Thymus (tissue), 11 donors: ENCODE measurements at regions not wholly inside any gene's neighbourhood (a gene's known extent, or its start where the extent isn't known, plus 50 kb on each side); places are given as distances from the start of the nearest gene placed in this dataset.
A peak's percentile ranks its signal among the peaks of the same experiment; 100 is the strongest.

Experiments
- DNase-seq, 9 donors: peaks; one replicate each; pipeline ENCODE4 v3.0.0-alpha.2; 2013; ENCODE audit warnings: low spot score in 9 of 9, low read depth in 6 of 9, missing footprints in 1 of 9
- H3K27ac ChIP-seq, 2 donors: one replicate each; pipeline ENCODE4 v1.5.1; 2013; ENCODE audit warnings: control low read depth in 1 of 2, low read depth in 1 of 2, low read length in 1 of 2, mild to moderate bottlenecking in 1 of 2, moderate library complexity in 1 of 2
- H3K27me3 ChIP-seq, 2 donors: one replicate each; pipeline ENCODE4 v1.5.1; 2013; ENCODE audit warnings: low read length in 1 of 2; ENCODE audit not compliant: control insufficient read depth in 2 of 2, insufficient read depth in 1 of 2
- H3K36me3 ChIP-seq, 2 donors: one replicate each; pipeline ENCODE4 v1.5.1; 2013; ENCODE audit warnings: low read length in 1 of 2, mild to moderate bottlenecking in 1 of 2, moderate library complexity in 1 of 2; ENCODE audit not compliant: control insufficient read depth in 2 of 2, insufficient read depth in 2 of 2
- H3K4me1 ChIP-seq, 2 donors: one replicate each; pipeline ENCODE4 v1.5.1; 2013; ENCODE audit warnings: low read length in 2 of 2; ENCODE audit not compliant: control insufficient read depth in 2 of 2, insufficient read depth in 2 of 2
- H3K4me3 ChIP-seq, 2 donors: one replicate each; pipeline ENCODE4 v1.5.1; 2013; ENCODE audit warnings: low read length in 2 of 2, control low read depth in 1 of 2, mild to moderate bottlenecking in 1 of 2
- H3K9me3 ChIP-seq, 2 donors: one replicate each; pipeline ENCODE4 v1.5.1; 2013; ENCODE audit warnings: low read length in 1 of 2, mild to moderate bottlenecking in 1 of 2; ENCODE audit not compliant: control insufficient read depth in 2 of 2, insufficient read depth in 1 of 2
- WGBS: extraction: QIAGEN DNeasy Blood & Tissue Kit; methylation state at CpG from one replicate; pipeline ENCODE4 v1.1.7; 2013; 5-methylcytosine and 5-hydroxymethylcytosine counted together
- donor health status: healthy.

DNA sequence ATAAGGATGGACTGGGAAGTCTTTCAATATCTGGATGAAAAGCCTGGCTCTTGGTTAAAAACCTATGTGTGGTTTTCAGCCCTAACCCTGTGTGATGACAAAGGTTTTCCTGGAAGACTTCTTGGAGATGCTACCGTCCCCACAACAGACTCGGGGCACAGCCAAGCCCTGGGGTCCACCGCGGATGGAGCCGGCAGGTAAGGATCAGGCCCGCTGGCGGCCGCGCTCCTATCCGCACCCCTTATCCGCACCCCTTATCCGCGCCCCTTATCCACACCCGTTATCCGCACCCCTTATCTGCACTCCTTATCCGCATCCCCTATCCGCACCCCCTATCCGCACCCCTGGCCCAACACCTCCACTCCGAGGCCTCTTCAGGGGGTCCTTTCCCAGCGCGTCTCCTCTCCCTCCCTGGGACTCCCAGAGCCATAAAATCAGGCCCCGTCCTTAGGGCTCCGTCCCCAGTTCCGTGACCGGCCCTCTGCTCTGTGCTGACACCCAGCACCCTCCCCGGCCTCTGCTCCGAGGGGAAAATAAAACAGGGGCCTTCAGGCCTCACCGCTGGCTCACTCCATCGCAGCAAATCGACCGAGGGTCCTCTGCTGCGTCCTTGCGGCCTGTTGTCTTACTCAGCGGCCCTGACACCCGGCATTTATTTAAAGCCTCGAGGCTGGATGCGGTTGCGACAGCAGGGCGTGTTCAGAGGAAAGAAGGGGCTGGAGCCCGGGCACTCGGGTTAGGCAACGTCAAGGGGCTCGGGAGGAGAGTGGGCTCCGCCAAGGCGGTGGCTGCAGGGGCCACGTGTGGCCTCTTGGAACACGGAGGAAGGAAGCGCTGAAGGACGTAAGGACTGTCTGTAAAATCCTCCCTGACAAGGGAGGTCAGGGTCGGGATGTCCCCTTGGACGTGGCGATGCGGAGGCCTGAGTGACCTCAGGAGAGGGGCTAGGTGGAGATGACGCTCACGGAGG, 215.1 kb upstream of the ADARB2 start:
- H3K4me1 ChIP-seq: no peaks in the 10 kb centered on the region
- DNase-seq: no peak
- no peaks in the 10 kb centered on the region for H3K36me3 ChIP-seq
- WGBS: 97% methylated on average over 55 of the region's 55 CpGs
- H3K4me3 ChIP-seq: no peak overlapping the region
- no peaks in the 10 kb centered on the region for H3K27me3 ChIP-seq
- no peak overlapping the region for H3K27ac ChIP-seq
- H3K9me3 ChIP-seq: peaks cover 0 to 13% of the 10 kb centered on the region in 2 donors

DNA sequence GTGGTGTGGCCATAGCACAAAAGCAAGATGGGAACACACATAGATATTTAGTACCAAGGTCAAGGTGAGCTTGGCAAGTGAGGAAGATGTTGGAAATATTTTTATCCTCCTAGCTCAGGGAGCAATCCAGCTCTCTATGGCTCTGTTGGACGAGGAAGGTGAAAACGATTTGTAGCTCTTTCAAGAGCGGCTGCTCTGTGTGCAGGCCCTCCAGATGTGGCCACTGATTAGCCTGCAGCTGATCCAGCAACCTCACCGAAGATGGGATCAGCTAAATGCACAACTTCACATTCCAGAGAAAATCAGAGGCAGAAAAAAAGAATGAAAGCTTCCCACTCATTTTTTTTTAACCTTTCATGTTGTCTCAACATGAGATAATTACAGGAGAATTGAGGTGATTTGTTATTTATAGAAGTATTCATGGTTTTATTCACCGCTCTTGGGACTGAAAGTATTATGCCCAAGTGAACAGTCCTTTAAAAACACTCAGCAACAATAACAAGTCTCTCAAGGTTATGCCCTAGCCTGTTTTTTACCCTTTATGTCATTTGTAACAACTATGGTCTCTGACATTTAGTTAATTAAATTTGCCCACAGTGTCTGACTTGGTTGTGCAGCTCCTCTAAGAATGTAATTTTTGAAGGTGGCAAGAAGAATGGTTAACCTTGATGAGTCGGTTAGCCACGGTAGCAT, 213.6 kb upstream of the ADARB2 start:
- Histone ChIP-seq H3K9me3 (peaks cover 0 to 13% of the 10 kb centered on the region in 2 donors), H3K36me3 (no peaks in the 10 kb centered on the region), H3K4me1 (no peaks in the 10 kb centered on the region), H3K27ac (no peak overlapping the region), H3K4me3 (no peak overlapping the region), H3K27me3 (no peaks in the 10 kb centered on the region)
- DNase-seq: no peak
- WGBS: 93% methylated on average over 7 of the region's 7 CpGs

DNA sequence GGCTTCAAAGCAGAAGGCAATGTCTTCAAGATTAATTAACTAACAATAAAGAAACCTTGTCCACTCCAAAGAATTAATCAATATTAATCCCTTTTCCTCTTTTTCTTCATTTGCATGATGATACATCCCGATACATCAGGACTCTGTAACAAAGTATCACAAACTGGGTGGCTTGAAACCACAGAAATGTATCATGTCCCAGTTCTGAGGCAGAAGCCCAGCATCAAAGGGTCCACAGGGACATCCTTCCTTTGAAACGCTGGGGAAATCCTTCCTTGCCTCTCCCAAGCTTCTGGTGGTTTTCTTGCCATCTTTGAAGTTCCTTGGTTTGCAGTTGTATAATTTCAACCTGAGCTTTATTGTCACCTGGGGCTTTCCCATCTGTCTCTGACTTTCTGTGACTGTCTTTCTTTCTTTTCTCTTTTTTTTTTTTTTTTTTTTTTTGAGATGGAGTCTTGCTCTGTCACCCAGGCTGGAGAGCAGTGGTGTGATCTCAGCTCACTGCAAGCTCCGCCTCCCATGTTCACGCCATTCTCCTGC, 210.2 kb upstream of the ADARB2 start:
- no peaks in the 10 kb centered on the region for H3K4me1 ChIP-seq
- WGBS: 79% methylated on average over 4 of the region's 4 CpGs
- no peaks in the 10 kb centered on the region for H3K27me3 ChIP-seq
- no peak overlapping the region for H3K4me3 ChIP-seq
- H3K27ac ChIP-seq: no peak overlapping the region
- DNase-seq: no peak
- H3K36me3 ChIP-seq: no peaks in the 10 kb centered on the region
- H3K9me3 ChIP-seq: peaks cover 0 to 7% of the 10 kb centered on the region in 2 donors

DNA sequence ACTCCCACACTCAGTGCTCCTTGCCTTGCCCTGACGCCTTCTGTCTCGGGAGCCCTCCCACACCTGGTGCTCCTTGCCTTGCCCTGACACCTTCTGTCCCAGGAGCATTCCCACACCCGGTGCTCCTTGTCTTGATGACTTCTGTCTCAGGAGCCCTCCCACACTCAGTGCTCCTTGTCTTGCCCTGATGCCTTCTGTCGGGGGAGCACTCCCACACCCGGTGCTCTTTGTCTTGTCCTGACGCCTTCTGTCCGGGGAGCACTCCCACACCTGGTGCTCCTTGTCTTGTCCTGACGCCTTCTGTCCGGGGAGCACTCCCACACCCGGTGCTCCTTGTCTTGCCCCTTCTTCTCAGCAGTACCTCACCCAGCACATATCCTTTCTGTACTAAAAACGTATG, 207.2 kb upstream of the ADARB2 start:
- Histone ChIP-seq H3K4me1 (peaks cover 0 to under 1% of the 10 kb centered on the region in 2 donors), H3K9me3 (no peaks in the 10 kb centered on the region), H3K36me3 (no peaks in the 10 kb centered on the region), H3K4me3 (no peak overlapping the region), H3K27ac (no peak overlapping the region), H3K27me3 (no peaks in the 10 kb centered on the region)
- 95% methylated on average over 11 of the region's 11 CpGs for WGBS
- no peak for DNase-seq

DNA sequence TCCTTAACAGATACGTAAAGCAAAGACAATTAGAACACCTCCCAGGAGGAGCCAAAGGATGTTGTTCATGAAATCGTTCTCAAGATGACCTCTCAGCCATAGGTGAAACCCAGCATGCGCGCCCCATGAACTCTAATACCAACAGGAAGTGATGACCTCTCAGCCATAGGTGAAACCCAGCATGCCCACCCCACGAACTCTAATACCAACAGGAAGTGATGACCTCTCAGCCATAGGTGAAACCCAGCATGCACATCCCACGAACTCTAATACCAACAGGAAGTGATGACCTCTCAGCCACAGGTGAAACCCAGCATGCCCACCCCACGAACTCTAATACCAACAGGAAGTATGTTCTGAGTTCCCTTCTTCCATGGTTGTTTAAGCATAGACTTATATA, 205.2 kb upstream of the ADARB2 start:
- Histone ChIP-seq H3K27ac (no peak overlapping the region), H3K4me1 (peaks cover 4 to 10% of the 10 kb centered on the region in 2 donors), H3K9me3 (no peaks in the 10 kb centered on the region), H3K36me3 (no peaks in the 10 kb centered on the region), H3K4me3 (no peak overlapping the region), H3K27me3 (no peaks in the 10 kb centered on the region)
- DNase-seq: no peak
- 79% methylated on average over 7 of the region's 7 CpGs for WGBS

DNA sequence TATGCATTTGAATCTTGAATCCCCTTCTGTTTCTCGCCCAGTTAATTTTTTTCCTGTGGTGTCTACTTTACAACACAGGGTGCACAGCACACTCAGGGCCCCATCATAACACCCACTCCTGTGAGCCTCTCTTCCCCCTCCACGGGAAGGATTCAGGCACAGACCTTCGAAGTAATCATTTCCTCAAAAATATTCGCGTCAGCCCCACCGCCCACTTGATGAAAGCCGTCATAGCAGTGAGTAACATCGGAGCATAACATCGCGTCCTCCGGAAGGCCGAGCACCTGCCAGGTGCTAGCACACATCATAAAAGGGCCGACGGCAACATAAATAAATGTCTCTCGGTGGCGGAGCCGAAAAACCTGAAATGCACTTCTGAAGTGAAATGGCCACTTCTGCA, 201.7 kb upstream of the ADARB2 start:
- Histone ChIP-seq H3K27me3 (no peaks in the 10 kb centered on the region), H3K27ac (peak overlapping the region in 1 of 2 donors; percentile 82), H3K36me3 (no peaks in the 10 kb centered on the region), H3K4me1 (peaks cover 4 to 10% of the 10 kb centered on the region in 2 donors), H3K4me3 (no peak overlapping the region), H3K9me3 (no peaks in the 10 kb centered on the region)
- DNase-seq: peak in 8 of 9 donors; percentile 4 to 63 (median 19)
- WGBS: 30% methylated on average over 17 of the region's 17 CpGs

DNA sequence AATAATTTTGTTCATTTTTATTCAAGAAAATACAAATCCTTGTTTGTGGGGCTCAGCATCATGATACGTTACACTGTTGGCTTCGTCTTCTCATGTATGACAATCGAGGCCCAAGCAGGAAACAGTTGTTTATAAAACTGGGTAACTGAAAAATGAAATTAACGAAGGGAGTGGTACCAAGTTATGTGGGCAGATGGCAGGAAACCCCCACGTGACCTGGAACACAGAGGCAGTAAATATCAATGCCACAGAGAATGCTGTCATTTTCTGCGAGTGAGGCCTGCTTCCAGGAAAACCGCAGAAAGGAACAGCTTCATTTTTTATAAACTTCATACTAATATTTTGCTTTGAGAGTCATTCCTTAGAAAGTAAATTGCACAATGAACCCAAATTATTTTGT, 201.0 kb upstream of the ADARB2 start:
- H3K4me1 ChIP-seq: peaks cover 4 to 10% of the 10 kb centered on the region in 2 donors
- DNase-seq: peak in 8 of 9 donors; percentile 3 to 64 (median 17)
- H3K4me3 ChIP-seq: no peak overlapping the region

DNA sequence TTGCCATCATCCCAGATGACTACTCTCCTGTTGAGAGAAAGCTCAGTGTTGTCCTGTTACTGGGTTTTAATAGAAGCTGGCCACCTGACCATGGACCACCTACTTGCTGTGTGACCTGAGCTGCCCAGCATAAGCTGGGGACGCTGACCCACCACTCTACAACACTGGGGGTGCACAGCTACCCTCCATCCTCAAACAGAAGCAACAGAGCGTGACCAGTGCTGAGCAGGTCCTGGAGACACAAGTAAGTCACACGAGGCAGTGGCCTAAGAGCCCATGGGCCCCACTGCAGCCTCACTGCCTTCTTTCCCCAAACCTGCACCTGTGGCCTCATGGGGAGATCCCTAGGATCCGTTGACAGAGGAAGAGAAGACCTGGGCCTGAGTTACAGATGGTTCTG, 198.6 kb upstream of the ADARB2 start:
- H3K36me3 ChIP-seq: no peaks in the 10 kb centered on the region
- H3K4me1 ChIP-seq: peaks cover 4 to 10% of the 10 kb centered on the region in 2 donors
- H3K27me3 ChIP-seq: no peaks in the 10 kb centered on the region
- no peaks in the 10 kb centered on the region for H3K9me3 ChIP-seq
- H3K27ac ChIP-seq: no peak overlapping the region
- no peak for DNase-seq
- H3K4me3 ChIP-seq: no peak overlapping the region
- WGBS: 71% methylated on average over 4 of the region's 4 CpGs

More for the DNA sequence above, 201.0 kb upstream of the ADARB2 start:
- H3K27me3 ChIP-seq: no peaks in the 10 kb centered on the region
- peak overlapping the region in 1 of 2 donors; percentile 82 for H3K27ac ChIP-seq
- no peaks in the 10 kb centered on the region for H3K36me3 ChIP-seq
- WGBS: 17% methylated on average over 7 of the region's 7 CpGs
- no peaks in the 10 kb centered on the region for H3K9me3 ChIP-seq

DNA sequence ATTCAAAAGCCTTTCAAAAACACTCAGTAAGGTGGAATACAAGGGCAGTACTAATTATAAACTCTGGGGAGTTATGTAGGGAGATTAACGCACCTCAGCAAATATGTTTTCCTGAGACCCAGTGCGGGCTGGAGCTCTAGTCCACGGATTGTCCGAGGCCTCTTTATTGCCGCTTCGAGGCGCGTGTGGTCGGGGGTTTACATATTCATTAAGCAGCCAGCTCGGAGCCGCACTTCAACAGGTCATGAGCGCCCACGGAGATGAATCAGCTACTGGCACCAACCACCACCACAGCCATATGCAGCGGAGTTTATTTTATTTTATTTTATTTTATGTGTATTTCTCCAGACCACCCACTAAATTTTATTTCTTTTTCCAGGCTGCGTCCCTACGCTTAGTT, 195.9 kb upstream of the ADARB2 start:
- no peak overlapping the region for H3K4me3 ChIP-seq
- H3K9me3 ChIP-seq: no peaks in the 10 kb centered on the region
- H3K27ac ChIP-seq: no peak overlapping the region
- WGBS: 91% methylated on average over 16 of the region's 16 CpGs
- no peaks in the 10 kb centered on the region for H3K4me1 ChIP-seq
- H3K36me3 ChIP-seq: no peaks in the 10 kb centered on the region
- no peaks in the 10 kb centered on the region for H3K27me3 ChIP-seq
- DNase-seq: no peak
